Naive thymus-derived CD4-positive, alpha-beta T cell (primary cell): ENCODE measurements at regions not wholly inside any gene's neighbourhood (a gene's known extent, or its start where the extent isn't known, plus 50 kb on each side); places are given as distances from the start of the nearest gene placed in this dataset.

Experiments used
- ATAC-seq: fragments of 150-1000 bp; cut with Tn5 transposase; 2 replicates; pipeline ENCODE4 v1.10.0; 2021; ENCODE audit warnings: mild to moderate bottlenecking, moderate library complexity
- CTCF ChIA-PET: fragments of 350-600 bp; sonication (Branson Sonifier 250); formaldehyde crosslinking; loops from one replicate; lab custom pipeline; 2021; ENCODE audit warnings: antibody characterized with exemption; lab: Charles Lee
- POLR2A ChIA-PET: fragments of 350-600 bp; sonication (Branson Sonifier 250); formaldehyde crosslinking; loops from one replicate; lab custom pipeline; 2021; ENCODE audit warnings: antibody characterized with exemption, inconsistent platforms; lab: Charles Lee
- DNase-seq, 9 donors: peaks; one replicate each; pipeline versions ENCODE4 v3.0.0 to v3.0.0-alpha.2; 2020 to 2022; ENCODE audit warnings: mixed read lengths in 1 of 9
- H3K27ac ChIP-seq: one replicate; pipeline ENCODE4 v1.7.0; 2013; ENCODE audit warnings: mild to moderate bottlenecking, low read depth, low read length, moderate library complexity
- H3K27me3 ChIP-seq, 2 donors: one replicate each; pipeline ENCODE4 v1.7.0; 2013; ENCODE audit warnings: low read length in 2 of 2, mild to moderate bottlenecking in 2 of 2, moderate library complexity in 2 of 2; ENCODE audit not compliant: control insufficient read depth in 2 of 2, insufficient read depth in 2 of 2
- H3K36me3 ChIP-seq, 3 experiments: 1 replicate in 2 of 3; 2 replicates in 1 of 3; pipeline ENCODE4 v1.7.0; 2013; ENCODE audit warnings: low read length in 3 of 3, mild to moderate bottlenecking in 3 of 3, moderate library complexity in 1 of 3; ENCODE audit not compliant: insufficient read depth in 3 of 3, control insufficient read depth in 2 of 3
- H3K4me1 ChIP-seq, 2 donors: one replicate each; pipeline ENCODE4 v1.7.0; 2013; ENCODE audit warnings: low read length in 2 of 2, mild to moderate bottlenecking in 2 of 2, moderate library complexity in 1 of 2; ENCODE audit not compliant: control insufficient read depth in 2 of 2, insufficient read depth in 2 of 2
- H3K4me3 ChIP-seq: 2 replicates; pipeline ENCODE4 v1.7.0; 2013; ENCODE audit warnings: mild to moderate bottlenecking, low read length
- H3K9me3 ChIP-seq, 3 experiments: 1 replicate in 2 of 3; 2 replicates in 1 of 3; pipeline ENCODE4 v1.7.0; 2013; ENCODE audit warnings: low read length in 3 of 3; ENCODE audit not compliant: control insufficient read depth in 2 of 3
- H3K27ac Mint-ChIP-seq, 9 donors: one replicate each; pipeline ENCODE4 v1.8.0; 2020 to 2022; ENCODE audit warnings: mixed read lengths in 9 of 9, mild to moderate bottlenecking in 8 of 9, moderate library complexity in 5 of 9, inconsistent platforms in 2 of 9
- H3K27me3 Mint-ChIP-seq, 5 donors: one replicate each; pipeline ENCODE4 v1.8.0; 2021 to 2022; ENCODE audit warnings: mixed read lengths in 5 of 5, mild to moderate bottlenecking in 1 of 5
- H3K36me3 Mint-ChIP-seq, 5 donors: one replicate each; pipeline ENCODE4 v1.8.0; 2020 to 2022; ENCODE audit warnings: mixed read lengths in 5 of 5, mild to moderate bottlenecking in 3 of 5, inconsistent platforms in 1 of 5
- H3K4me1 Mint-ChIP-seq, 7 donors: one replicate each; pipeline ENCODE4 v1.8.0; 2020 to 2022; ENCODE audit warnings: mixed read lengths in 7 of 7, mild to moderate bottlenecking in 3 of 7, inconsistent platforms in 1 of 7
- H3K4me3 Mint-ChIP-seq, 10 donors: one replicate each; pipeline ENCODE4 v1.8.0; 2020 to 2022; ENCODE audit warnings: mild to moderate bottlenecking in 10 of 10, mixed read lengths in 10 of 10, moderate library complexity in 6 of 10, inconsistent platforms in 2 of 10
- H3K9me3 Mint-ChIP-seq, 11 donors: one replicate each; pipeline ENCODE4 v1.8.0; 2020 to 2022; ENCODE audit warnings: mixed read lengths in 11 of 11, mild to moderate bottlenecking in 4 of 11, inconsistent platforms in 1 of 11, moderate library complexity in 1 of 11
- intact Hi-C, 2 donors: fragments of 100-400 bp; cut with micrococcal nuclease; formaldehyde crosslinking; loops; one replicate each; pipeline ENCODE4 v1.15.1; 2023

DNA sequence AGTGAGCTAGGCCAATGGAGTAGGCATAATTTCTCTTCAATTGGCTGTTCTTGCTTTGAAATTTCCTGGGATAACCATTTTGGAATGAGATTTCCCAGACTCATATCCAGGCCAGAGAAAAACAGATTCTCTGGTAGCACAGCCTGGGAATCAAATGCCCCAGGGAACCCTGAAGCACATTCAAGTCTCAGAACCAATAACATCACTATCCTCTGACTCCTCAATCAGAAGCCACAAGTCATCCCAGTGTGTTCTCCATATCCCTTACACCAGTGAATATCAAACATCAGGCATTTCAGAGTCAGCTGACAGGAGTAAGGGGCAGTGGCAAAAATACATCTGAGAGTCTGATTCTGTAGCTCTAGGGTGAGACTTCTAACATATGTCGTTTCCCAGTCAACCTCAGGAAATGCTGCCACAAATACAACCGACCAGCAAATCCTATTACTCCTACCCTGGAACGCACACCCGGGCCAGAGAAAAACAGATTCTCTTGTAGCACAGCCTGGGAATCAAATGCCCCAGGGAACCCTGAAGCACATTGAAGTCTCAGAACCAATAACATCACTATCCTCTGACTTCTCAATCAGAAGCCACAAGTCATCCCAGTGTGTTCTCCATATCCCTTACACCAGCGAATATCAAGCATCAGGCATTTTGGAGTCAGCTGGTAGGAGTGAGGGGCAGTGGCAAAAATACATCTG lies 537.7 kb upstream of the NMUR2 start:
- Mint-ChIP-seq H3K4me3 (no peak overlapping the region), H3K9me3 (peaks cover 3 to 22% (median 14%) of the 10 kb centered on the region in 11 donors), H3K27ac (no peak overlapping the region), H3K4me1 (no peaks in the 10 kb centered on the region), H3K27me3 (no peaks in the 10 kb centered on the region), H3K36me3 (no peaks in the 10 kb centered on the region)
- Histone ChIP-seq H3K9me3 (no peaks in the 10 kb centered on the region), H3K36me3 (no peaks in the 10 kb centered on the region), H3K4me1 (no peaks in the 10 kb centered on the region), H3K27ac (no peak overlapping the region), H3K27me3 (no peaks in the 10 kb centered on the region), H3K4me3 (no peak overlapping the region)
- ChIA-PET CTCF (no interaction called here), POLR2A (no interaction called here)
- DNase-seq: no peak
- no peak for ATAC-seq
- intact Hi-C loops: no loop called here

DNA sequence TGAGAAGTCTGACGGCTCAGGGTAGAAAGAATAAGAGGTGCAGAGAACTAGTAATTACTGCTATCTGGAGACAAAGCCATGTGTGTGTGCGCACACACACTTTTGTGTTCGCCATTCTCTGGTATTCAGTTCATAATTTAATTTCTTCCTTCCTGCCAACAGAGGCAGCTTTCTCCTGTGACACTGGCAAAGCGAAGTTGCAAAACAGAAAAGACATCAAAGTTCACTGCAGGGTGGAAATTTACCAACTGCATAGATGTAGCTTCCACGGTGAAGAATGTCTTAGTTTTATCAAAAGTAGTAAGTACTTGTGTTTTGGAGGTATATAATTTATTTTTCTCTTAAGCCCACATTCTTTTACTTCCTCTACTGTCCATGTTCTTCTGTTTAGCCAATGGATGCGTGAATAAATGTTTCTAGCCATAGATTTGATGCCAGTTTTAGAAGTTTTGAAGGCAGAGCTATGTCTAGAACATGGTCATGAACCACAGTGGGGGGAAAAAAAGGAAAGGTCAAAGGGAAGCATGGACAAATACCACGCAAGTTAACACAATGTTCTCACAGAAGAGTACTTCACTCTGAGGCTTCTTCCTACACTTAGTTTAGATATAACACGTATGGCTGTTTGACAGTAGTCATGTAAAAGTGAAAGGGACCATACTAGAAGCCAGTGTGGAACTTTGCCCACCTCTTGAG lies 536.5 kb upstream of the GRIA1 start:
- ChIA-PET POLR2A (no interaction called here), CTCF (interaction anchor here (0.7 kb wide), 1 partner anchor 61 kb away, joined by 3 read pairs; no protein-coding TSS in a partner anchor)
- no peaks in the 10 kb centered on the region for H3K9me3 ChIP-seq
- no peak overlapping the region for H3K27ac Mint-ChIP-seq
- no peaks in the 10 kb centered on the region for H3K27me3 ChIP-seq
- H3K4me1 Mint-ChIP-seq: no peaks in the 10 kb centered on the region
- ATAC-seq (no peak), DNase-seq (no peak)
- H3K27me3 Mint-ChIP-seq: no peaks in the 10 kb centered on the region
- no peaks in the 10 kb centered on the region for H3K36me3 Mint-ChIP-seq
- H3K27ac ChIP-seq: no peak overlapping the region
- H3K9me3 Mint-ChIP-seq: peaks cover 0 to 10% (median 3%) of the 10 kb centered on the region in 11 donors
- H3K4me3 Mint-ChIP-seq: no peak overlapping the region
- H3K4me3 ChIP-seq: no peak overlapping the region
- H3K4me1 ChIP-seq: no peaks in the 10 kb centered on the region
- H3K36me3 ChIP-seq: no peaks in the 10 kb centered on the region
- intact Hi-C loops: no loop called here

DNA sequence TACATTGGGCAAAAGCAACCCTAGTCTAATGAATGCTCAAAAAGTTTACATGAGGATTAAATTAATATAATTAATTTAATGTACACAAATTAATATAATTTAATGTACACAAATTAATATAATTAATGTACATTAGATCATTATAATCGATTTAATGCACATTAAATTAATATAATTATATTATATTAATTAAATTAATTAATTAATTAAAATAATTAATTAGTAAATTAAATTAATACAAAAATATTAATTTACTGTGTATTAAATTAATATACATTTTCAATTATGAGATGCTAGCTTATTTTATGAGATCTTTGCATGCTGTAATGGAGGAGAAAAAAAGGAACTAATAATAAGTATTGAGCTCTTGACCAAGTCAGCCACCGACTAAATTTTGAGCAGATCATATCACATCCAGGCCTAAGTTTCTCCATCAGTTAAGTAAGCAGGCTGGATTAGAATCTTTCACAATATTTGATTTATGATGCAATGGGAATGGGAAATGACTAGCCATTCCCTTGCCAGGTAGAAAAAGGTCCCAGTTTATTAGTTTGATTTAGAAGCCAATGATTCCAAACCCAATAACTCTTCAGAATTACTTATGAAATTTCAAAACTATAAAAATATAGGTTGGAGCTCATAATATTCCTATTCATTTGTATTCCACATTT lies 533.4 kb upstream of the GRIA1 start:
- no peaks in the 10 kb centered on the region for H3K36me3 ChIP-seq
- ChIA-PET CTCF (no interaction called here), POLR2A (no interaction called here)
- intact Hi-C loops: no loop called here
- H3K9me3 ChIP-seq: no peaks in the 10 kb centered on the region
- no peak overlapping the region for H3K4me3 ChIP-seq
- no peak overlapping the region for H3K27ac ChIP-seq
- DNase-seq: no peak
- no peaks in the 10 kb centered on the region for H3K27me3 ChIP-seq
- no peak overlapping the region for H3K27ac Mint-ChIP-seq
- H3K9me3 Mint-ChIP-seq: peaks cover 0 to 10% (median 4%) of the 10 kb centered on the region in 11 donors
- H3K4me1 ChIP-seq: no peaks in the 10 kb centered on the region
- no peak overlapping the region for H3K4me3 Mint-ChIP-seq
- H3K4me1 Mint-ChIP-seq: no peaks in the 10 kb centered on the region
- ATAC-seq: no peak
- no peaks in the 10 kb centered on the region for H3K27me3 Mint-ChIP-seq
- no peaks in the 10 kb centered on the region for H3K36me3 Mint-ChIP-seq

DNA sequence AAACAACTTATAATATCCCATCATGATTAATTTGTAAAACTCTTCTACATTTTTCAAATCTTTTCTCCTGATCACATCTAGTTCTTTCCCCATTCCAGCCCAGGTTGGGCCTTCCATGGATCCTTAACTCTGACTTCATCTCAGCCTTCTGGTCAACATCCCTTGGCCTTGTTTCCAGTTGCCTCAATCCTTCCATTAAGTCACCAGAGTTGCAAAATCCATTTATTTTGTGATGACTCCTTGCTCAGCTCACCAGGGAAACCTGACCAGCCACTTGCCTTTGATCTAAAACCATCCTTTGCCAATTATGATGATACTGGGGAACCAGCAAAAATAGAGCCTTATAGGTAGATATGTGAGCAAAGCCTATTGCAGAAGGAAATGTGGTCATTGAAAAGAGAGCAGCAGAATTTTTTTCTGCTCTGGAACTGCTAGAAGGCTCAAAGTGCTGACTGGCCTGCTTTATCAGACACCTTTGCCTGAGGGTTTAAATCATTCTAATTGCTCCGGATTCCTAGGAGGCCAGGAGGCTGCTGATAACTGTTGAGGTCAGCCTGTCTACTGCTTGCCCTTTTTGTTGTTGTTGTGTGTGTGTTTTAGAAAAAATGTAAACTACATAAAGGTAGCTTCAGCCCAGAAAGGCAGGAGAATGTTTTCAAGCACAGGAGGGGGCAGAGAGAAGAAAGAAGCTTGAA lies 512.2 kb upstream of the GRIA1 start:
- H3K4me3 Mint-ChIP-seq: no peak overlapping the region
- peaks cover 7 to 42% (median 14%) of the 10 kb centered on the region in 11 donors for H3K9me3 Mint-ChIP-seq
- ChIA-PET CTCF (no interaction called here), POLR2A (no interaction called here)
- Histone ChIP-seq H3K4me3 (no peak overlapping the region), H3K27me3 (no peaks in the 10 kb centered on the region), H3K4me1 (no peaks in the 10 kb centered on the region), H3K9me3 (no peaks in the 10 kb centered on the region), H3K36me3 (no peaks in the 10 kb centered on the region), H3K27ac (no peak overlapping the region)
- DNase-seq: no peak
- no peak overlapping the region for H3K27ac Mint-ChIP-seq
- no peaks in the 10 kb centered on the region for H3K36me3 Mint-ChIP-seq
- no peaks in the 10 kb centered on the region for H3K4me1 Mint-ChIP-seq
- intact Hi-C loops: no loop called here
- no peak for ATAC-seq
- no peaks in the 10 kb centered on the region for H3K27me3 Mint-ChIP-seq

DNA sequence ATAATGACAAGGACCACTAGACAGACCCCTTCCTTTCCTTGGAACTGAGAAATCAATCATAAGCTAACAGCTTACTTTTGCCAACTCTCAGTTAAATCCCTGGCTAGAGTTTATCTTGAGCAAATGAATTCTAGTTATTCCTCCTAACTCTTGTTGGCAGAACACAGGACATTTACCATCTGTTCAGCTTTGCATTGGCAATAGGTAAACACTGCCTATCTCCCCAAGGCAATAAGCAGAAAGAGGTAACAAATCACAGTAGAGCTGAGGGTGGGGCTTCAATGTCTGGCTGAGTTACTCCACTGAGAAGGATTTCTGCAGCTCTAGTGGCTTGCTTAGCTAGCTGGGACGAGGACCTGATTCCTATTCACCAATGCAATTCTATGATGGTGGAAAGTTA lies 503.3 kb upstream of the GRIA1 start:
- Histone ChIP-seq H3K36me3 (no peaks in the 10 kb centered on the region), H3K27ac (no peak overlapping the region), H3K27me3 (no peaks in the 10 kb centered on the region), H3K4me3 (no peak overlapping the region), H3K4me1 (no peaks in the 10 kb centered on the region), H3K9me3 (no peaks in the 10 kb centered on the region)
- ChIA-PET POLR2A (no interaction called here), CTCF (no interaction called here)
- no peaks in the 10 kb centered on the region for H3K27me3 Mint-ChIP-seq
- H3K4me3 Mint-ChIP-seq: no peak overlapping the region
- DNase-seq (no peak), ATAC-seq (no peak)
- intact Hi-C loops: no loop called here
- H3K36me3 Mint-ChIP-seq: peaks cover 0 to 3% (median 0%) of the 10 kb centered on the region in 5 donors
- H3K27ac Mint-ChIP-seq: peak overlapping the region in 1 of 9 donors; percentile 36
- H3K9me3 Mint-ChIP-seq: peaks cover 0 to 12% (median 5%) of the 10 kb centered on the region in 11 donors
- no peaks in the 10 kb centered on the region for H3K4me1 Mint-ChIP-seq

DNA sequence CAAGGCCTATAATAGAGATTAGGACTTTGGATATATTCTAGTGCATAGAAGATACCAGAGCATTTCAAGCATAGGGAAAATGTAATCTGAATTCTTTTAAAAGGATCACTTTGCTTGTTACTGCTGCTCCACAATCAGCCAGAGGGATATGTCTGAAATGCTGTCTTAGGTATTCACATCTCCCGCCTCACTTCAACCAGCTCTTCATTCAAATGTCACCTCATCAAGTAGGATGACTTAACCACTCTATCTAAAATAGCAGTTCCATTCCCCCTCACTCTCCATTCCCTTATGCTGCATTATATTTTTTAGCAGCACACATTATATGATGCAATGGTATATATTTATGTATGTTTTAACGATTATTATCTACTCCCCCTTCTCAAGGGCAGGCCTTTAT lies 500.3 kb upstream of the GRIA1 start:
- ATAC-seq (no peak), DNase-seq (no peak)
- H3K36me3 Mint-ChIP-seq: peaks cover 0 to 3% (median 0%) of the 10 kb centered on the region in 5 donors
- no peak overlapping the region for H3K4me3 ChIP-seq
- no peak overlapping the region for H3K4me3 Mint-ChIP-seq
- H3K27me3 Mint-ChIP-seq: no peaks in the 10 kb centered on the region
- no peaks in the 10 kb centered on the region for H3K36me3 ChIP-seq
- ChIA-PET CTCF (no interaction called here), POLR2A (no interaction called here)
- peaks cover 0 to 13% (median 0%) of the 10 kb centered on the region in 11 donors for H3K9me3 Mint-ChIP-seq
- H3K9me3 ChIP-seq: no peaks in the 10 kb centered on the region
- H3K27ac ChIP-seq: no peak overlapping the region
- no peaks in the 10 kb centered on the region for H3K4me1 ChIP-seq
- H3K27me3 ChIP-seq: no peaks in the 10 kb centered on the region
- intact Hi-C loops: no loop called here
- H3K27ac Mint-ChIP-seq: no peak overlapping the region
- no peaks in the 10 kb centered on the region for H3K4me1 Mint-ChIP-seq
